ENCODE measurements at regions not wholly inside any gene's neighbourhood (a gene's known extent, or its start where the extent isn't known, plus 50 kb on each side); places are given as distances from the start of the nearest gene placed in this dataset.
A peak's percentile ranks its signal among the peaks of the same experiment; 100 is the strongest.
"Not testable (repeated sequence)": the region's sequence is repeated elsewhere in the genome, so short reads cannot be mapped to it uniquely, and the experiment has no call there.

- DNase-seq (ENCODE audit: low read depth), result no peak
These were observed 208.6 kb upstream of the KIF2A start for GRCh38 chr5:62097361-62097760.

- no peak for DNase-seq (ENCODE audit: low read depth)
These were observed 205.8 kb upstream of the KIF2A start for GRCh38 chr5:62100201-62100600.

- DNase-seq (ENCODE audit: low read depth), result not testable (repeated sequence)
These were observed 202.1 kb upstream of the KIF2A start for GRCh38 chr5:62103863-62104262.

GRCh38 chr5:62111428-62111827, 194.6 kb upstream of the KIF2A start:
- DNase-seq (ENCODE audit: low read depth), result no peak

GRCh38 chr5:62112689-62113228, 193.2 kb upstream of the KIF2A start:
- DNase-seq (ENCODE audit: low read depth), result no peak

GRCh38 chr5:62115014-62115413, 191.0 kb upstream of the KIF2A start:
- no peak for DNase-seq (ENCODE audit: low read depth)

- no peak for DNase-seq (ENCODE audit: low read depth)
These were observed 181.7 kb upstream of the KIF2A start for GRCh38 chr5:62124266-62124665.

- DNase-seq (ENCODE audit: low read depth), result no peak
These were observed 179.9 kb upstream of the KIF2A start for GRCh38 chr5:62126090-62126489.

GRCh38 chr5:62127098-62127736, 178.8 kb upstream of the KIF2A start:
- DNase-seq (ENCODE audit: low read depth), result no peak

GRCh38 chr5:62130107-62130506, 175.9 kb upstream of the KIF2A start:
- no peak for DNase-seq (ENCODE audit: low read depth)

GRCh38 chr5:62132276-62132675, 173.7 kb upstream of the KIF2A start:
- DNase-seq (ENCODE audit: low read depth), result no peak

- DNase-seq (ENCODE audit: low read depth), result no peak
These were observed 172.6 kb upstream of the KIF2A start for GRCh38 chr5:62133426-62133825.

- DNase-seq (ENCODE audit: low read depth), result no peak
These were observed 171.2 kb upstream of the KIF2A start for GRCh38 chr5:62134811-62135210.

- DNase-seq (ENCODE audit: low read depth), result no peak
These were observed 168.4 kb upstream of the KIF2A start for GRCh38 chr5:62137628-62138027.

GRCh38 chr5:62138607-62139006, 167.4 kb upstream of the KIF2A start:
- no peak for DNase-seq (ENCODE audit: low read depth)

GRCh38 chr5:62139741-62140140, 166.3 kb upstream of the KIF2A start:
- no peak for DNase-seq (ENCODE audit: low read depth)

- no peak for DNase-seq (ENCODE audit: low read depth)
These were observed 163.7 kb upstream of the KIF2A start for GRCh38 chr5:62142351-62142750.

- peak; percentile 13 for DNase-seq (ENCODE audit: low read depth)
These were observed 162.5 kb upstream of the KIF2A start for GRCh38 chr5:62143268-62144229.

GRCh38 chr5:62144401-62145022, 161.5 kb upstream of the KIF2A start:
- no peak for DNase-seq (ENCODE audit: low read depth)

GRCh38 chr5:62149879-62150278, 156.1 kb upstream of the KIF2A start:
- no peak for DNase-seq (ENCODE audit: low read depth)

- no peak for DNase-seq (ENCODE audit: low read depth)
These were observed 153.5 kb upstream of the KIF2A start for GRCh38 chr5:62152394-62153087.

- DNase-seq (ENCODE audit: low read depth), result no peak
These were observed 151.2 kb upstream of the KIF2A start for GRCh38 chr5:62154758-62155157.

All from Daoy (cell line).